ENCODE measurements at regions not wholly inside any gene's neighbourhood (a gene's known extent, or its start where the extent isn't known, plus 50 kb on each side); places are given as distances from the start of the nearest gene placed in this dataset.
"Not testable (repeated sequence)": the region's sequence is repeated elsewhere in the genome, so short reads cannot be mapped to it uniquely, and the experiment has no call there.

DNA sequence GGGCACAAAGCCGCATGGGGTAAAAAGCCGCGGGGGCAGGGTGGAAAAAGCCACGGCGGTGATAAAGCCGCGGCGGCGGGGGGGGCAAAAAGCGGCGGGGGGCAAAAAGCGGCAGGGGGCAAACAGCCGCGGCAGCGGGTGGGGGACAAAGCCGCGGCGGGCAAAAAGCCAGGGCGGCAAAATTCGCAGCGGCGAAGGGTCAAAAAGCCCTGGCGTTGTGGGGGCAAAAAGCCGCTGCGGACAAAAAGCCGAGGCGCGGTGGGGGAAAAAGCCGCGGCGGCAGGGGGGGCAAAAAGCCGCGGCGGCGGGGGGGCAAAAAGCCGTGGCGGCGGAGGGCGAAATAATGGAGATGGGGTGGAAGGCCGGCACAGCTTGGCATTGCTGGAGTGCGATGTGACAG is 3902.9 kb downstream of the SRGAP2C start:
- Histone ChIP-seq H3K36me3 (no peaks in the 10 kb centered on the region), H3K27me3 (no peaks in the 10 kb centered on the region), H3K4me1 (no peaks in the 10 kb centered on the region), H3K4me3 (no peak overlapping the region), H3K27ac (no peak overlapping the region), H3K9me3 (peaks cover 0 to 7% (median 0%) of the 10 kb centered on the region in 4 donors)
- TF ChIP-seq CTCF (IDR thresholded peaks at IDR 0.05), result no peak
- no peak for TF ChIP-seq POLR2A (IDR thresholded peaks at IDR 0.05)
- intact Hi-C loops (cut with DNase I), result no loop called here
- WGBS (ENCODE audit: insufficient coverage, low coverage, low lambda C conversion rate, missing lambda C conversion rate), result 40% methylated on average over 38 of the region's 41 CpGs
- DNase-seq, result peak; percentile 8 to 39 (median 19)
- ATAC-seq, result no peak

- WGBS (ENCODE audit: insufficient coverage, low coverage, low lambda C conversion rate, missing lambda C conversion rate), result 59% methylated on average over 75 of the region's 93 CpGs
- no peaks in the 10 kb centered on the region for H3K9me3 ChIP-seq
Measured at GRCh38 chr1:125118147-125118993, 3933.6 kb downstream of the SRGAP2C start.

GRCh38 chr1:125119024-125119441 is 3934.3 kb downstream of the SRGAP2C start:
- no peak overlapping the region for H3K4me3 ChIP-seq
- DNase-seq (peak in 2 of 3 donors; percentile 20 to 38), ATAC-seq (no peak)
- TF ChIP-seq POLR2A (IDR thresholded peaks at IDR 0.05), result no peak
- H3K27me3 ChIP-seq, result no peaks in the 10 kb centered on the region
- no peaks in the 10 kb centered on the region for H3K36me3 ChIP-seq
- intact Hi-C loops (cut with DNase I), result no loop called here
- H3K9me3 ChIP-seq, result no peaks in the 10 kb centered on the region
- 63% methylated on average over 49 of the region's 53 CpGs for WGBS (ENCODE audit: insufficient coverage, low coverage, low lambda C conversion rate, missing lambda C conversion rate)
- no peaks in the 10 kb centered on the region for H3K4me1 ChIP-seq
- no peak overlapping the region for H3K27ac ChIP-seq

More at GRCh38 chr1:125118147-125118993, 3933.6 kb downstream of the SRGAP2C start:
- H3K4me1 ChIP-seq, result no peaks in the 10 kb centered on the region
- DNase-seq (peak in 2 of 3 donors; percentile 22 to 38), ATAC-seq (no peak)
- H3K27ac ChIP-seq, result no peak overlapping the region
- H3K4me3 ChIP-seq, result no peak overlapping the region
- H3K36me3 ChIP-seq, result no peaks in the 10 kb centered on the region
- TF ChIP-seq POLR2A (IDR thresholded peaks at IDR 0.05) (no peak), CTCF (IDR thresholded peaks at IDR 0.05) (no peak)
- no peaks in the 10 kb centered on the region for H3K27me3 ChIP-seq
- intact Hi-C loops (cut with DNase I), result no loop called here

- peak in 1 of 3 donors; percentile 45 for DNase-seq
- WGBS (ENCODE audit: insufficient coverage, low coverage, low lambda C conversion rate, missing lambda C conversion rate), result 74% methylated on average over 3 of the region's 30 CpGs
- H3K36me3 ChIP-seq; H3K9me3 ChIP-seq; ATAC-seq; intact Hi-C loops (cut with DNase I); H3K4me1 ChIP-seq; H3K27me3 ChIP-seq; H3K27ac ChIP-seq; H3K4me3 ChIP-seq: not testable (repeated sequence)
Measured at GRCh38 chr1:125119566-125120205, 3934.9 kb downstream of the SRGAP2C start.

DNA sequence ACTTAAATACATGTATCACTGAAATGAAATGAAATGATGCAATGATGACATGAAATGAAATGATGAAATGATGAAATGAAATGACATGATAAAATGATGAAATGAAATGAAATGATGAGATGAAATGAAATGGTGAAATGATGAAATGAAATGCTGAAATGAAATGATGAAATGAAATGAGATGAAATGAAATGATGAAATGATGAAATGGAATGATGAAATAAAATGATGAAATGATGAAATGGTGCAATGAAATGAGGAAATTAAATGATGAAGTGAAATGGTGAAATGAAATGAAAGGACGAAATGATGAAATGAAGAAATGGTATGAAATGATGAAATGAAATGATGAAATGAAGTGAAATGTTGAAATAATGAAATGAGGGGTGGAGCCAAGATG is 3937.8 kb downstream of the SRGAP2C start:
- H3K4me1 ChIP-seq; H3K4me3 ChIP-seq; H3K27ac ChIP-seq; ATAC-seq; H3K27me3 ChIP-seq; intact Hi-C loops (cut with DNase I); DNase-seq; H3K36me3 ChIP-seq; H3K9me3 ChIP-seq: not testable (repeated sequence)
- WGBS (ENCODE audit: insufficient coverage, low coverage, low lambda C conversion rate, missing lambda C conversion rate), result 33% methylated on average over 1 of the region's 1 CpG
